GM12878 (cell line): ENCODE measurements at regions not wholly inside any gene's neighbourhood (a gene's known extent, or its start where the extent isn't known, plus 50 kb on each side); places are given as distances from the start of the nearest gene placed in this dataset.

Source experiments
- ASH2L ChIP-seq: fragments of 300-600, 200-600 bp; sonication (generic); IDR thresholded peaks from 2 replicates; pipeline ENCODE4 v1.6.1; 2017; ENCODE audit warnings: low read depth, mild to moderate bottlenecking, borderline replicate concordance
- CEBPB ChIP-seq, 2 experiments: fragments of 150-350 bp in 1 of 2; IDR thresholded peaks; 2 replicates each; pipeline ENCODE4 v1.6.1; 2012 to 2014; ENCODE audit warnings: low read depth in 2 of 2, low read length in 2 of 2, borderline replicate concordance in 1 of 2, inconsistent platforms in 1 of 2
- CHD2 ChIP-seq: IDR thresholded peaks from 2 replicates; pipeline ENCODE4 v1.6.1; 2011; ENCODE audit warnings: low read depth, low read length, improper control_type of control experiment, borderline replicate concordance
- FOS ChIP-seq: IDR thresholded peaks from 3 replicates; pipeline ENCODE4 v1.6.1; 2011; ENCODE audit warnings: borderline replicate concordance; ENCODE audit not compliant: insufficient read length; ENCODE audit errors: extremely low read depth
- HDGF ChIP-seq: fragments of 450-650 bp; IDR thresholded peaks from 2 replicates; pipeline ENCODE4 v1.6.1; 2016; ENCODE audit warnings: antibody characterized with exemption
- JUNB ChIP-seq: IDR thresholded peaks from 2 replicates; pipeline ENCODE4 v1.6.1; 2016; ENCODE audit warnings: antibody characterized with exemption, mild to moderate bottlenecking
- JUND ChIP-seq: IDR thresholded peaks from 2 replicates; pipeline ENCODE4 v1.6.1; 2012; ENCODE audit warnings: low read depth, mild to moderate bottlenecking, low read length, improper control_type of control experiment, moderate library complexity
- KLF5 ChIP-seq: fragments of 450-650 bp; IDR thresholded peaks from 2 replicates; pipeline ENCODE4 v1.6.1; 2014; ENCODE audit warnings: mild to moderate bottlenecking; ENCODE audit not compliant: partially characterized antibody
- POLR2AphosphoS2 ChIP-seq: IDR thresholded peaks from 2 replicates; pipeline ENCODE4 v1.6.1; 2011; ENCODE audit warnings: low read depth, mild to moderate bottlenecking, low read length, improper control_type of control experiment, moderate library complexity
- SMARCA5 ChIP-seq: fragments of 450-650 bp; IDR thresholded peaks from 2 replicates; pipeline ENCODE4 v1.6.1; 2017; ENCODE audit warnings: mild to moderate bottlenecking
- ZNF217 ChIP-seq: fragments of 450-650 bp; IDR thresholded peaks from 2 replicates; pipeline ENCODE4 v1.6.1; 2017; ENCODE audit warnings: antibody characterized with exemption, mild to moderate bottlenecking
- TF ChIP-seq, protein P1 (sequence below): fragments of 450-650 bp; IDR thresholded peaks from 2 replicates; pipeline ENCODE4 v1.6.1; 2017; ENCODE audit warnings: mild to moderate bottlenecking, moderate library complexity

GRCh38 chr4:34791209-34791608 is 1453.1 kb downstream of the ARAP2 start (continued):
- no peak for TF ChIP-seq JUNB
- no peak for TF ChIP-seq ASH2L
- TF ChIP-seq, protein P1, sequence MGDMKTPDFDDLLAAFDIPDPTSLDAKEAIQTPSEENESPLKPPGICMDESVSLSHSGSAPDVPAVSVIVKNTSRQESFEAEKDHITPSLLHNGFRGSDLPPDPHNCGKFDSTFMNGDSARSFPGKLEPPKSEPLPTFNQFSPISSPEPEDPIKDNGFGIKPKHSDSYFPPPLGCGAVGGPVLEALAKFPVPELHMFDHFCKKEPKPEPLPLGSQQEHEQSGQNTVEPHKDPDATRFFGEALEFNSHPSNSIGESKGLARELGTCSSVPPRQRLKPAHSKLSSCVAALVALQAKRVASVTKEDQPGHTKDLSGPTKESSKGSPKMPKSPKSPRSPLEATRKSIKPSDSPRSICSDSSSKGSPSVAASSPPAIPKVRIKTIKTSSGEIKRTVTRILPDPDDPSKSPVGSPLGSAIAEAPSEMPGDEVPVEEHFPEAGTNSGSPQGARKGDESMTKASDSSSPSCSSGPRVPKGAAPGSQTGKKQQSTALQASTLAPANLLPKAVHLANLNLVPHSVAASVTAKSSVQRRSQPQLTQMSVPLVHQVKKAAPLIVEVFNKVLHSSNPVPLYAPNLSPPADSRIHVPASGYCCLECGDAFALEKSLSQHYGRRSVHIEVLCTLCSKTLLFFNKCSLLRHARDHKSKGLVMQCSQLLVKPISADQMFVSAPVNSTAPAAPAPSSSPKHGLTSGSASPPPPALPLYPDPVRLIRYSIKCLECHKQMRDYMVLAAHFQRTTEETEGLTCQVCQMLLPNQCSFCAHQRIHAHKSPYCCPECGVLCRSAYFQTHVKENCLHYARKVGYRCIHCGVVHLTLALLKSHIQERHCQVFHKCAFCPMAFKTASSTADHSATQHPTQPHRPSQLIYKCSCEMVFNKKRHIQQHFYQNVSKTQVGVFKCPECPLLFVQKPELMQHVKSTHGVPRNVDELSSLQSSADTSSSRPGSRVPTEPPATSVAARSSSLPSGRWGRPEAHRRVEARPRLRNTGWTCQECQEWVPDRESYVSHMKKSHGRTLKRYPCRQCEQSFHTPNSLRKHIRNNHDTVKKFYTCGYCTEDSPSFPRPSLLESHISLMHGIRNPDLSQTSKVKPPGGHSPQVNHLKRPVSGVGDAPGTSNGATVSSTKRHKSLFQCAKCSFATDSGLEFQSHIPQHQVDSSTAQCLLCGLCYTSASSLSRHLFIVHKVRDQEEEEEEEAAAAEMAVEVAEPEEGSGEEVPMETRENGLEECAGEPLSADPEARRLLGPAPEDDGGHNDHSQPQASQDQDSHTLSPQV, result no peak
- no peak for TF ChIP-seq CEBPB (IDR thresholded peaks at IDR 0.05; ENCODE audit: borderline replicate concordance in 1 of 2, low read depth in 2 of 2, low read length in 2 of 2)
- TF ChIP-seq CHD2, result no peak
- TF ChIP-seq SMARCA5, result no peak
- no peak for TF ChIP-seq HDGF
- no peak for TF ChIP-seq ZNF217
- TF ChIP-seq POLR2AphosphoS2, result no peak
- no peak for TF ChIP-seq JUND
- no peak for TF ChIP-seq FOS
- no peak for TF ChIP-seq KLF5
